Choroid plexus epithelial cell (primary cell): ENCODE measurements at regions not wholly inside any gene's neighbourhood (a gene's known extent, or its start where the extent isn't known, plus 50 kb on each side); places are given as distances from the start of the nearest gene placed in this dataset.

Experiments
- DNase-seq: peaks from one replicate; pipeline ENCODE4 v3.0.0-alpha.2; 2010; ENCODE audit warnings: low read depth
- H3K4me3 ChIP-seq: 2 replicates; pipeline ENCODE4 v1.5.1; 2011; ENCODE audit warnings: low read depth, mild to moderate bottlenecking, control low read depth, low read length, moderate library complexity
- TF ChIP-seq, protein P1 (sequence below): conservative IDR thresholded peaks from 2 replicates; pipeline ENCODE4 v1.5.1; 2011; ENCODE audit warnings: low read depth, mild to moderate bottlenecking, control low read depth, inconsistent platforms, low read length, moderate library complexity

DNA sequence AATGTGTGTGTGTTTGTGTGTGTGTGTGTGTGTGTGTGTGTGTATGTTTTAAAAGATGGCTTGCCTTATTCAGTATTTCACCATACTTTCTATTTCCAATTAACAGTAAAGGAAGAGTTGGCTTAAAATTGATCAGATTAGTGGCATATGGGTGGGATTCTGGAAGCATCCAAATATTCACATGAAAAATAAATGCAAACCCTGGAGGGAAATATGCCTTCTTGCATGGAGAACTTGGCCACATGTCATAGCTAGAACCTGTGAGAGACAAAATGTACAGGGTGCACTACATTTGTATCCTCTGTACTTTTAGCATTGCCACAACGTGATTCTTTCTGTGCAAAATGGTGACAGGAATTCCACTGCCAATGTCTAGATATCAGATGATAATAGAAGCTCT, 589.6 kb downstream of the ZNF674 start:
- TF ChIP-seq, protein P1, sequence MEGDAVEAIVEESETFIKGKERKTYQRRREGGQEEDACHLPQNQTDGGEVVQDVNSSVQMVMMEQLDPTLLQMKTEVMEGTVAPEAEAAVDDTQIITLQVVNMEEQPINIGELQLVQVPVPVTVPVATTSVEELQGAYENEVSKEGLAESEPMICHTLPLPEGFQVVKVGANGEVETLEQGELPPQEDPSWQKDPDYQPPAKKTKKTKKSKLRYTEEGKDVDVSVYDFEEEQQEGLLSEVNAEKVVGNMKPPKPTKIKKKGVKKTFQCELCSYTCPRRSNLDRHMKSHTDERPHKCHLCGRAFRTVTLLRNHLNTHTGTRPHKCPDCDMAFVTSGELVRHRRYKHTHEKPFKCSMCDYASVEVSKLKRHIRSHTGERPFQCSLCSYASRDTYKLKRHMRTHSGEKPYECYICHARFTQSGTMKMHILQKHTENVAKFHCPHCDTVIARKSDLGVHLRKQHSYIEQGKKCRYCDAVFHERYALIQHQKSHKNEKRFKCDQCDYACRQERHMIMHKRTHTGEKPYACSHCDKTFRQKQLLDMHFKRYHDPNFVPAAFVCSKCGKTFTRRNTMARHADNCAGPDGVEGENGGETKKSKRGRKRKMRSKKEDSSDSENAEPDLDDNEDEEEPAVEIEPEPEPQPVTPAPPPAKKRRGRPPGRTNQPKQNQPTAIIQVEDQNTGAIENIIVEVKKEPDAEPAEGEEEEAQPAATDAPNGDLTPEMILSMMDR: no peak
- DNase-seq: no peak
- no peak overlapping the region for H3K4me3 ChIP-seq

DNA sequence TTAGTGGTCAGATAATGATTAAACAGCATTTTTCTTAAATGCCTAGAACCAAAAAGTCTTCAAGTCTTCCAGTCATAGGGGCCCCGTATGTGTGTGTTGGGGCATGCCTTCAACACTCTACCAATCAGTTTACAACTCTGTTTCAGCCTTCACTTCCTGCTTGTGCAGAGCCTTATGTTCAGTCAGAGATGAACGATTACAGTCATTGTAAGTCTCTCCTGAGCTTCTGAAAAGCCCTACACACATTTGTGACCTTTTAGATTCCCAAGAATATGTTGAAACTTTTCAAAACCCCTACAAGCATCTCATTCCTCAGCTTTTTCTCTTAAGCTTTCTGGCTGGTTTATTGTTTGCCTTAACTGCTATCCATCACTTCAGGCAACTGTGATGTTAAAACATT, 591.2 kb downstream of the ZNF674 start:
- TF ChIP-seq, protein P1: no peak
- DNase-seq: no peak
- no peak overlapping the region for H3K4me3 ChIP-seq

DNA sequence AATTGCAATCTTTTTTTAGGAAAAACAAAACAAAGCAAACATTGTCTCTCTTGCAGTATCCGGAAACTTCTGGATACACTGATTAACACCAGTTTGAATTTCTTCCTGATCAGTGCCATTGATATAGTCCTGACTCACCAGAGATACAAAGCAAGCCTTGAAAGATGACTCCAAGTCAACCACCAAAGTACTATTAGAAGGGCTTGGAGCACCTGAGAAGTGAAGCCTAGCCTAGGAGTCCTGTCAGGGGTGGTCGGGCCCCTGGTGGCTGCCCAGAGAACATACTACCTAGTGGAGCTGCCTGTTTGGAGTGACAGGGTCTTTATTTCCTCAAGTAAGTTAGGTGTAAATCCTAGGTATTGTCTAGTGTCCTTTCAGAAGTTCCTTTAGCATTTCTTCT, 593.2 kb downstream of the ZNF674 start:
- no peak overlapping the region for H3K4me3 ChIP-seq
- TF ChIP-seq, protein P1: no peak
- no peak for DNase-seq

DNA sequence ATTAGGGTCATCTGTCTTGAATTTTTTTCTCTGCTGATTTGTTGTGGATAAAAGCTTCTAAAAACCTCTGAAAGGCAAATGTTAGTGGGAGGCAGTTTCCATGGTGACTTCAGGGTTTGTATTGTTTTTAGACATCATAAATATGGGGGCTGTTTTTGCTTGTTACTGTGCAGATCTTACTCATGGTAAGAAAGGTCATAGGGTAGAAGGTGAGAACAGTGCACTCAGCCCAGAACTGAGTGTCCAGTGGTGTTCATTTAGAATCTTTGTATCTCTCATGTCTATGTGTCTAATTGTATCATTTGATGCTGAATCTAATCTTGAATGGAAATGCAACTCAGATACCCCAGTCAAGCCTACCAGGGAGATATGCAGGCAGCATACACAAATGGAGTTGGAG, 609.8 kb downstream of the ZNF674 start:
- TF ChIP-seq, protein P1: no peak
- DNase-seq: no peak
- no peak overlapping the region for H3K4me3 ChIP-seq

DNA sequence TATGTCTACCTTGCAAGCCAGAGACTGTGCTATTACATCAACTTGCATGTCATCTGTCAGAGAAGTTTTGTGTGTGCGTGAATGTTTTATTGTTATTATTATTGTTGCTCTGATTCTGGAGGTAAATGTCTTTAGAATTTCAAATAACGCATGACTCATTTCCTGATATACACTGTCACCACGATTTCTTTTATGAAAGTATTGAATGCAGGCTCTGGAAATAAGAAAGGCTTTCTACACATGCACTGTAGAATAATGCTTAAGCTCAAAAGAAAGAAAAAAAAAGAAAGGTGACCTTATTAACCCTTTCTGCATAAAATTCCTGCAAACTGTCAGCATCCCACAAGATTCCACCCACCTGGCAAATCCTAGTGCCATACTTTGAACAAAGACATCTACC, 632.9 kb downstream of the ZNF674 start:
- DNase-seq: no peak
- TF ChIP-seq, protein P1: no peak
- no peak overlapping the region for H3K4me3 ChIP-seq

DNA sequence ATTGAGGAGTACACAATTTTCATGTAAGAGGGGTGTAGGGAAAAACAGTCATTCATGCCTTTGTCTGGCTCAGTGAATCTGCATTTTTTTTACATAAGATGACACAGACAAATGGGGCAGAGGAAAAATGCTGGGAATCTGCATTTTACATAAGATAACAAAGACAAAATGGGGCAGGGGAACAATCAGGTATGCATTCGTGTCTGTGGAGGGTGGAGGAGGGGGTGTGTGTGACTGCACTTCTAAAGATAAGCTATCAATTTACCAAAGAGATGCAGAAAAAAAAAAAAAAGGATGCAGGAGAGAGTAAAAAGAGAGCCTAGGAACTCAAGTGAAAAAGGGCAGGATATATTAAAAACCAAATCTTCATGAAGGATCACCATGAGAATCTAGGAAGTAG, 637.4 kb downstream of the ZNF674 start:
- TF ChIP-seq, protein P1: no peak
- no peak overlapping the region for H3K4me3 ChIP-seq
- no peak for DNase-seq

DNA sequence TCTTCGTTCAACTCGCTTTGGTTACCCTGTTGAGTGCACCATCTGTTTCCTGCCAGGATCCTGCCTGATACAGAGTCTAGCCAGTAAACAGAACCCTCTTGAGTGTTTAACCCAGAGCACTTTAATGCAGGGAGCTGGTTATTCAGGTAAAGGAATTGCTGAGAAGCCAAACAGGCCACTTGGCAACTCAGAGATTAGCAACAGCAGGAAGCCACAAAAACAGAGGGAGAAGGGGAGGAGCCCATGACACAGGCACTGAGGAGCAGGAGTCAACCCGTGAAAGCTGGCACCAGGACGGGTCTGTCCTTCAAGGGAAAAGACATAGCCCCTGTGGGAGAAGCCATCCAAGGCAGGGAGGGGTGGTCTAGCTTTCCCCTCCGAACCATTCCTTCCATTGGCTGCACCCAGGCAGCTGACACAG, 641.4 kb downstream of the ZNF674 start:
- no peak overlapping the region for H3K4me3 ChIP-seq
- TF ChIP-seq, protein P1: no peak
- no peak for DNase-seq
